DMS153 treated with DMSO at 0.1 percent for 48 hours (cell line): ENCODE measurements at regions not wholly inside any gene's neighbourhood (a gene's known extent, or its start where the extent isn't known, plus 50 kb on each side); places are given as distances from the start of the nearest gene placed in this dataset.
"Not testable (repeated sequence)": the region's sequence is repeated elsewhere in the genome, so short reads cannot be mapped to it uniquely, and the experiment has no call there.

Experiments used
- DNase-seq: peaks from one replicate; lab custom pipeline; 2025; ENCODE audit not compliant: unreplicated experiment; lab: John Stamatoyannopoulos, UW

GRCh38 chr18:22285361-22286140 is 116.2 kb downstream of the GATA6 start:
- DNase-seq = no peak

GRCh38 chr18:22284581-22285360 is 115.4 kb downstream of the GATA6 start:
- no peak for DNase-seq

DNA sequence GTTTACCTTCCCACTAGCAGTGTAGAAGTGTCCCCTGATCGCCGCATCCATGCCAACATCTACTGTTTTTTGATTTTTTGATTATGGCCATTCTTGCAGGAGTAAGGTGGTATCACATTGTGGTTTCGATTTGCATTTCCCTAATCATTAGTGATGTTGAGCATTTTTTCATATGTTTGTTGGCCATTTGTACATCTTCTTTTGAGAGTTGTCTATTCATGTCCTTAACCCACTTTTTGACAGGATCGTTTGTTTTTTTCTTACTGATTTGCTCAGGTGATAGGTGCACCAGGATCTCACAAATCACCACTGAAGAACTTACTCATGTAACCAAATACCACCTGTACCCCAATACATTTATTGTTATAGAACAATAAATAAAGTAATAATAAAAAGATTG is 114.5 kb downstream of the GATA6 start:
- DNase-seq = not testable (repeated sequence)

DNA sequence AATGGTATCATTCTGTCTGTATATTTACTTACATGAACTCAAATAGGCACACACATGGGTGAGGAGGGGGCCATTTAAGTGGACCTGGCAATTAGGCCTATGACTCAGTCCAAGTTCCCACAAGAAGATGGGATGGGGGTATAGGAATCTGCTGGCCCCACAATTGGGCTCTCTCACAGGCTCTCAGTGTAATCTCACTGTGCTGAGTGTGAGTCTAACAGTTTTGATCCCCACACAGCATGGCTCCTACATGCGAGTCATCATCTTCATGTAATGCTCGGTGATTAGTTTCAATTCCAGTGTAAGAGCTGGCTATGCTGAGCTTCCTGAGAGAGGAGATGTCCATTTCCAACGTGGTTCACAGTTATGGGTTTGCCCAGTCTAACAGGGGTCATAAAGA is 114.0 kb downstream of the GATA6 start:
- no peak for DNase-seq

DNA sequence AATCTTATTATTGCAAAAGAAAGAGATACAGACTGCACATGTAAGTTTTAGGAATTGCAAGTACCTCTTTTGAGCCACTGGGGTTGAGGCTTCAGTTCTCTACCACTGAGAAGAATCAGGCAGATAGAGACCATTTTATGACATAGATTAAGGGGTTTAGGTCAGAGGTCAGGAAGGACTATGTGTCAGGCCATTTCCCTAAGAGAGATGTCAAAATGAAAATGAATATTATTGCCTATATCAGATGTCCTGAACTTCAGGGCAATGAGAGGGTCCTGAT is 113.7 kb downstream of the GATA6 start:
- no peak for DNase-seq

- DNase-seq = peak; percentile 70
These were observed 113.1 kb downstream of the GATA6 start for GRCh38 chr18:22282311-22283115.

GRCh38 chr18:22280453-22280750 is 111.0 kb downstream of the GATA6 start:
- DNase-seq = no peak

GRCh38 chr18:22279741-22280452 is 110.5 kb downstream of the GATA6 start:
- no peak for DNase-seq

- DNase-seq = no peak
These were observed 109.4 kb downstream of the GATA6 start for GRCh38 chr18:22278798-22279197.

DNA sequence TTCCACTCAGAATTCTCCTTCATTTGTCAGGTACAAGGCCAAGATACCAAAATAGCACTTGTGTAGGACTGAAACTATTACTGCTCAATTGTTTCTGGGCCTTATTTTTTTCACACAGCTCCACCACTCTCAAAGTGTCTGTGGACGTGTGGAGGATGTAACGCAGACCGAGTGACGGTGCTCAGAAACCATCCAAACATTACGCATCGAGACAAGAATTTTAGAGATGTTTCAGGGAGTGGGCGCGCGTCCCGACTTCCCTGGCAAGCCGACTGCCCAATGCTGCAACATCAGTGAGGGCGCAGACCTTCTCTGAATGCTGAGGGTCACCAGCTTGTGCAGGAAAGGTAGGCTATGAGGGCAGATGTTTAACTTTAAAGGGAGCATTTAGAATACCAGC is 108.4 kb downstream of the GATA6 start:
- DNase-seq = no peak

DNA sequence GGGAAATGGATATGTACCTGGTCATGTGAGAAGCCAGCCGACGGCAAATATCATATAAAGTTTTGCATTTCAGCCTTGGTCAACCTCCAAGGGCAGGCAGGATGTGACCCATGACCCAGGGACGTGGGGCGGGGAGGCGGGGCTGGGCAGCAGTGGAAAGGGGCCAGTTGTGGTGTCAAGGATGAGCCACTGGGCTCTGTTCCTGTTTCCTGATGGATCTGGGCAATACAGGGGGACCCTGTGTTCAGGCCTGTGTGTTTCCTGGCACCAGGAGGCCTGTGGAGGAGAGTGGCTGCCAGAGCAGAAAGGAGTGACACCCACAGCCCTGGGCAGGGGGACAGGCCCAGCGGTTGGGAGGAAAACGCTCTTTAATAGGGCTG is 106.9 kb downstream of the GATA6 start:
- no peak for DNase-seq

GRCh38 chr18:22275706-22276333 is 106.4 kb downstream of the GATA6 start:
- DNase-seq = no peak

- no peak for DNase-seq
These were observed 104.0 kb downstream of the GATA6 start for GRCh38 chr18:22273101-22274039.

DNA sequence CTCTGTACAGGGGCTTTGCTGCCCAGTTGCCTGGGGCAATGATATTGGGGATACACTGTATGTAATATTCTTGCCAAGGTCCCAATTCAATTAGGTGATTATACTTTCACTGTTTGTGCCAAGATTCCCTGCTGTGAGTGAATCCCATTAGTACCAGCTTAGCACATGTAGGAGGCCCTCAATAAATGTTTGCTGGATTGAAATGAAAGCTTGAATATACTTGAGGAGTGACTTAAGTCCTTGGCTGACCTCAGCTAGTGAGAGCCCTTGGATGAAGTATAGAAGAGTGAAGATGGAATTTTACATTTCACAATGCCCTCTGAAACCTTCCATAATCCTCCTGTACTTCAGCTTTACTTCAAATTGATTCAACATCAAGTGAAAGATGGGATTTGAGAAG is 102.9 kb downstream of the GATA6 start:
- DNase-seq = no peak

DNA sequence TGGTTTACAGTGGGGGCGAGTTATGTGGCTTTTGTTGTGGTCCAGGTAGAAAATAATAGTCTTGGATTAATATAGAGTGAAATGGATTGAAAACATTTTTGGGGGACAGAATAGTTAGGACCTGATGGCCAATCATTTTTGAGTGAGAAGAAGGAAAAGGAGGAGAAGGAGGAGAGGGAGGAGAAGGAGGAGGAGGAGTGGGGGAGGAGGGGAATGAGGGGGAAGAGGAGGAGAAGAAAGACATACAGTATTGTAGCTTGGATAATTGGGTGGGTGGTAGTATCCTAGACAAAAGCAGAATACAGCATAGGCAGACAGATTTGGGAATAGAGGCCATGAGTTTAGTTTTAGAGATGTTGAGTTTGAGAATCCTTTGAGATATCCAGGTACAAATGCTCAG is 101.6 kb downstream of the GATA6 start:
- DNase-seq = no peak

DNA sequence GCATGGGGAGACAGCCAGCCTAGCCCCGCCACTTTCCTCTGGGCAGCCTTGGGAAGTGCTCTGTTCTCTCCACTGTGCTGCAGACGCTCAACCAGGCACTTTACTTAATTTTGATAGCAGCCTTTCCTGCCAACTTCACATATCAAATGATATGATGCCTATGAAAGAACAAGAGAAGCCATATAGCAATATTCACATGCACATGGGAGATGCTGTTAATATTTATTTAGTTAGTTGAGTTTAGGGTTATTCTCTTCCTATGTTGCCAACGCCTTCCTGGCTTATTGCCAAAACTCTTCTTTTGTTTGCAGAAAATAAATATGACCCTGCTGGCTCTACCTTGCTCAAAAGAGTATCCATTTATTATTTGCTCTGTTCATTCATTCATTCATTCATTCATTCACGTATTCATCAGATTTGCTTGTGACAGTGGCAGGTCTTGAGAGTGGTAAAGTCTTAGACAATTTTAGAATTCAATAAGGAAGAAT is 99.3 kb downstream of the GATA6 start:
- peak; percentile 74 for DNase-seq

- DNase-seq = no peak
These were observed 98.3 kb downstream of the GATA6 start for GRCh38 chr18:22267697-22268096.

DNA sequence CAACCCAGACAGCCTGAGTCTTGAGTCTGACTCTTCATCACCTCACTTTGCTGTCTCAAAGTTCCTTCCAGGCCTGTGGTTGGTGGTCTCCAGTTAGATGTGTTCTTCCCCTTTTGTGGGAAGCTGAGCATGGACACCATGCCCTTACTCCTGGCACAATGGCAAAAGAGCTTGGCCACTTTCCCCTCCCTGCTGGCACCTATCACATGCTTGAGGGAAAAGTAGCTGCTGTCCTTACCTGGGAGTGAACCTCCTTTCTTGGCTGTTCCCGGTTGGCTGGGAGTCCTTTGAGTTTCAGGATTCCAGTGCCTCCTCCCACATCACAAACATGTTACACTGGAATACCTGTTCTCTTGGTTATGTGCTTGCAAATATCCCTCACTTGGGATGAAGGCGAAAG is 97.8 kb downstream of the GATA6 start:
- DNase-seq = no peak

GRCh38 chr18:22265838-22266237 is 96.4 kb downstream of the GATA6 start:
- DNase-seq = no peak
